ENCODE measurements at regions not wholly inside any gene's neighbourhood (a gene's known extent, or its start where the extent isn't known, plus 50 kb on each side); places are given as distances from the start of the nearest gene placed in this dataset.

DNA sequence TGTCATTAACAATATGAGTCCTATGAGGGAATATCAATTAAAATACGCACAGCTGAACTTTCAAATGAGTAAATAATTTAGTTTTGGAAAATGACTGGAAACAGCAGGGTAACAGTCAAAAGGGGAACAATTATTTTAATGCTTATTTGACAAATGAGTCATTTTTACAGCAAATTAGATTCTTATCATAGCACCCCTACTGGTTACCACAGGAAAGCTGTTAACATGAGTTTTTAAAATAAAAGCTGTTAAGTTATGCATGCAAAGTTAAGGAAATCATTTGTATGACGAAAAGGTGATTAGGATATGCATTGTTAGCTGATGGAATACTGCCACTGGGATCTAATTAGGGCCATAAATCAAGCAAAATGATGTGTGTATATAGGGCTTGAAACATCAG is 435.1 kb upstream of the MEIS1 start:
- TF ChIP-seq ELF4 (CRISPR knock-in tag; IDR thresholded peaks at IDR 0.05; ENCODE audit: low read depth), result no peak
- TF ChIP-seq SP1 (CRISPR knock-in tag; conservative IDR thresholded peaks at IDR 0.05), result no peak

Data from WTC11 (cell line).